ENCODE measurements at regions not wholly inside any gene's neighbourhood (a gene's known extent, or its start where the extent isn't known, plus 50 kb on each side); places are given as distances from the start of the nearest gene placed in this dataset.

DNA sequence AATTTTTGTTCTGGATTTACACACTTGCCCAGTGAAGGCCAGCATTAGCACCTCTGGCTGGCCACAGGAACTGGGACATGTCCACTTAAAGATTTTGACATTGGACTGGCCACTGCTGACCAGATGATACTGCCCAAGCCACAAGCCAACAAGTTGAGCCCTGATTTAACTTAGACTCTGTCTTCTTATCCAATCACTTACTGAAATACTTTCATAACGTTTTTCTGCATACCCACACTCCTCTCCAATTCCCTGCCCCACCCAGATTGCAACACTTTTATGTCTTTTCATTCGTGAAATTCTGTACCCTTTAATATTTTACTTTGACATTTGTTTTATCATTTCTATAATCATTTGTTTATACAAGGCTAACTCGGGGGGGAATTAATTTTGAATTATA lies 170.3 kb upstream of the TAB2 start:
- DNase-seq (ENCODE audit: low spot score): no peak
- in situ Hi-C loops (cut with HindIII; ENCODE audit: low sequenced_read_pairs): no loop called here

GRCh38 chr6:149147938-149148718 lies 169.4 kb upstream of the TAB2 start:
- in situ Hi-C loops (cut with HindIII; ENCODE audit: low sequenced_read_pairs): no loop called here
- DNase-seq (ENCODE audit: low spot score): no peak

- no peak for DNase-seq (ENCODE audit: low spot score)
- in situ Hi-C loops (cut with HindIII; ENCODE audit: low sequenced_read_pairs): no loop called here
Observed at GRCh38 chr6:149149653-149150052, 167.9 kb upstream of the TAB2 start.

DNA sequence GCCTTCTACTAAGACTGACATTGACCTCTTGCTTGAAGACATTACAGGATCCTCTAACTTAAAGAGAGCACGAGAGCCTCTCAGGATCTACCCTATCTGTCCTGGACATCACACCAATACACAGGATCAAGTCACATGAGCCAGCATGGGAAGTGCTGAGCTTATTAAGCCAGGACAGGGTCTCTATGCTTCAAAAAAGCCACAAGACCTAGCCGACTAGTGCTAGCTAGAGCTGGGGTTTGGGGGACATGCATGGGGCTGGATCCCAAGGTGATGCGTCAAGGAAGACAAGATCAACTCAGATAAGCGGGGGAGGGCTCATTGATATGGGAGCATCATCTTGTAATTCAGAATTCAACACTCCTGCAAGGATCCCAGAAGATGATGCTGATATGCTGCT lies 167.2 kb upstream of the TAB2 start:
- DNase-seq (ENCODE audit: low spot score): no peak
- in situ Hi-C loops (cut with HindIII; ENCODE audit: low sequenced_read_pairs): no loop called here

DNA sequence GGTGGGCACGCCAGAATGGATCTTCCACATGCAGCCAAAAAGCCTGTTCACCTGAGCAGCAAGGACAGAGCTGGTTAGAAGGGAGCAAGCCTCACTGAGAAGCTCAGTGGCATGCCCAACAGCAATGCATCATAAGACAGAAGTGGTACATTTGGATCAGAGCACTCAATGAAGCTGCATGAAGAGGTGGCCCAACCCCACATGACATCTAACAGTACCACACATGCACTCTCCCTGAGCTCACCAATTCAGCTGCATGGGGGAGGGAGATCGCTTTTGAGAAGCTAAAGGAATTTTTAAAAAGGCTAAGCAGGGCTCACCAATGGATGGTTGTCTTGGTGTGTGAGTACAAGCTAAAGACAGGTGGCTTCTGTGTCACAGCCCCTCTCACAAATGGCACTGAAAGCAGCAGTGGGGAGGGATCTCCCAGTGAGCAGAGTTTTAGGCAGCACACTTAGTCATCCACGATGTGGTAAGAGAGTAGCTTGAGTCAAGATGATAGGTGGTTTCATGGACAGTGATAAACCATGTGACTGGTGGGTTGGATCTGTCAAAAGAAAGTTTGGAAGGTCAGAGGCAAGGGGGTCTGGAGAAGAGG lies 166.6 kb upstream of the TAB2 start:
- no peak for DNase-seq (ENCODE audit: low spot score)
- in situ Hi-C loops (cut with HindIII; ENCODE audit: low sequenced_read_pairs): no loop called here

DNA sequence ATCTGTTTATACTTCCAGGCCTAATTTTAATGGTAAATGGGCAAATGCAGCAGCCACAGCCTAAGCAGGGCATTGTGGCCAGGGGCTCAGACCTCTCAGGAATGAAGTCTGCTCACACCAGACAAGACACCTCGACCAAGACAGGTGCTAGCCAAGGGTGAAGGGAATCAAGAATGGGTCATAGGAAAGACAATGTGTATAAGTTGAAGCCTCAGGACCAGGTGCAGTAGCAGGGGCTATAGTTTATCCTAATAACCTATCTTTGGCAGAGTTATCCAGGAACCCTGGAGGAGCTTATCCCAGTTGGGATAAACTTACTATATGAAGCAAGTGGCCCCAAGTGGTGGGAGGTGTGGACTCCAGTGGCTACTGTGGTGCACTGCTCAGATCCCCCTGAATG lies 165.0 kb upstream of the TAB2 start:
- no peak for DNase-seq (ENCODE audit: low spot score)
- in situ Hi-C loops (cut with HindIII; ENCODE audit: low sequenced_read_pairs): no loop called here

- in situ Hi-C loops (cut with HindIII; ENCODE audit: low sequenced_read_pairs): no loop called here
- DNase-seq (ENCODE audit: low spot score): no peak
Observed at GRCh38 chr6:149153100-149153499, 164.4 kb upstream of the TAB2 start.

- in situ Hi-C loops (cut with HindIII; ENCODE audit: low sequenced_read_pairs): no loop called here
- no peak for DNase-seq (ENCODE audit: low spot score)
Observed at GRCh38 chr6:149153693-149154092, 163.8 kb upstream of the TAB2 start.

DNA sequence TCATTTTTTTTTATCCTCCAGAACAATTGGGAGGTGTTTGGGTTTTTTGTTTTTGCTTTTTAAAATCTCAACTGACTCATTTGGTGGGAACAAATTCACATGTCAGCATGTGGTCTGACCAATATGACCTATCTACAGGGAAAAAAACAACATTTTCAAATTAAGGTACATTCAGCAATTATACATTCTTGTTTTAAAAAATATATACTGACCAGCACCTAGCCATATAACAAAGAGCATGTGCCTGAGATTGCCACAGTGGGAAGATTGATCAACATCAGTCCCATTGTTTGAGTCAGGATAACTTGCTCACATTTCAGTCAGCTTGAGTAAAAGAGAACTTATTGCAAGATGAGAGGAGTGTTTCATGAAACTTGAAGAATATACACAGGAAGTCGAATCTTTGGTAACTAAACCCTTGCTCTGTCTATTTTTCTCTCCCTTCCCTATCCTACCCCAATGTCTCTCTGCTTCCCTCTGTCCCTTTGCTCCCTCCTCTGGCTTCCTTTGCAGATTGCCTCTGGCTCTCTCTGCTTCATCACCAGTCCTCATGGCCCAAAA lies 163.2 kb upstream of the TAB2 start:
- no peak for DNase-seq (ENCODE audit: low spot score)
- in situ Hi-C loops (cut with HindIII; ENCODE audit: low sequenced_read_pairs): no loop called here

DNA sequence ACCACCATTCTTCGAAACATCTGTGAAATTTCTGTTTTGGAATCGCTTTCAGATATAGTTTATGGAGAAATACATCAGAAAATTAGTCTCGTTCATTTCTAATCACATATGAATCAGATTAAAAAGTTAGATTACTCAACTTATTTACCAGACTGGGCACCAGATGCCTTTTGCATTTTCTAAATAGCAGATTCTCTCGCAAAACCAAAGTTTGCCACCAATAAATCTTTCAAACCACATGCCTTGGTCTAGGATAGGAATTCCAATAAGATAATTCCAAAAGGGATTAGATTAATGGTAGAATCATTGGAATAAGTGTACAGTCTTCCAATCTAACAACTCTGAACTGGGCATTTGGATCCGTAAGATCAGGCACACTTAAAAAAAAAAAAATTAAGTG lies 160.4 kb upstream of the TAB2 start:
- in situ Hi-C loops (cut with HindIII; ENCODE audit: low sequenced_read_pairs): no loop called here
- no peak for DNase-seq (ENCODE audit: low spot score)

- no peak for DNase-seq (ENCODE audit: low spot score)
- in situ Hi-C loops (cut with HindIII; ENCODE audit: low sequenced_read_pairs): no loop called here
Observed at GRCh38 chr6:149158076-149158475, 159.4 kb upstream of the TAB2 start.

GRCh38 chr6:149160943-149161342 lies 156.6 kb upstream of the TAB2 start:
- no peak for DNase-seq (ENCODE audit: low spot score)
- in situ Hi-C loops (cut with HindIII; ENCODE audit: low sequenced_read_pairs): no loop called here

DNA sequence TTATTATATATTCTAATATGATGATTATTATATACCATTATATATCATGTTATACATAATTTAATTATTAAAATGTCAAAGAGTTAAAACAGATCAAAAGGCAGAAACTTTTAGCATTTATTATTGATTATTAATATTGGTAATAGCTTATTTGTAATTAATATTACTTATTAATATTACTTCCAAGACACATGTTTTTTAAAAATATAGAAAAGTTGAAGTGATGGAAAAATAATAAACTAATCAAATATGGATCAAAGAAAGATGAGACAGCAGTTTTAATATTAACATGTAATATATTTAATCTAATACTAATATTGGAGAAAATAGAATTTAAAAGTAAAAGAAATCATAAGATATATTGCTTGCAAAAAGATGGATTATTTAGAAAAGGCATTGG lies 154.6 kb upstream of the TAB2 start:
- DNase-seq (ENCODE audit: low spot score): no peak
- in situ Hi-C loops (cut with HindIII; ENCODE audit: low sequenced_read_pairs): no loop called here

GRCh38 chr6:149164199-149164750 lies 153.2 kb upstream of the TAB2 start:
- in situ Hi-C loops (cut with HindIII; ENCODE audit: low sequenced_read_pairs): no loop called here

GRCh38 chr6:149166336-149166735 lies 151.2 kb upstream of the TAB2 start:
- no peak for DNase-seq (ENCODE audit: low spot score)
- in situ Hi-C loops (cut with HindIII; ENCODE audit: low sequenced_read_pairs): no loop called here

More at GRCh38 chr6:149164199-149164750, 153.2 kb upstream of the TAB2 start:
- no peak for DNase-seq (ENCODE audit: low spot score)

GRCh38 chr6:149166747-149167146 lies 150.8 kb upstream of the TAB2 start:
- in situ Hi-C loops (cut with HindIII; ENCODE audit: low sequenced_read_pairs): no loop called here
- no peak for DNase-seq (ENCODE audit: low spot score)

DNA sequence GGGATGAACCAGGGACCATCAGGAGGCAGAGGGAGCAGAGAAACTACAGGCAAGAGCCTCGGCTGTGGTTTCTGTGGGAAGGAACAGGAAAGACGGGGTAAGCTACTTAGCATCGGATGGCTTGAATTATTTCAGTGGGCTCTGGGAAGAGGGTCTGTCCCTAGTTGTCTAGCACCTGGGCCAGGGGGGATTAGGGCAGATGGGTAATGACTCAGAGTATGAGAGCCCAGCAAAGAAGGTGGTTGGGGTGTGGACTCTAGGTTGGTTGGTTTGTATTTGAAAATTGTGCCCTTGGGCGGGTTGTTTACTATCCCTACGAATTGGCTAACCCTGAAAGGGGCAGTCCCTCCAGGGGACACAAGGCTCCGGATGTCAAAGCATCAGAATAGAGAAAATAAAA lies 148.5 kb upstream of the TAB2 start:
- in situ Hi-C loops (cut with HindIII; ENCODE audit: low sequenced_read_pairs): no loop called here
- no peak for DNase-seq (ENCODE audit: low spot score)

DNA sequence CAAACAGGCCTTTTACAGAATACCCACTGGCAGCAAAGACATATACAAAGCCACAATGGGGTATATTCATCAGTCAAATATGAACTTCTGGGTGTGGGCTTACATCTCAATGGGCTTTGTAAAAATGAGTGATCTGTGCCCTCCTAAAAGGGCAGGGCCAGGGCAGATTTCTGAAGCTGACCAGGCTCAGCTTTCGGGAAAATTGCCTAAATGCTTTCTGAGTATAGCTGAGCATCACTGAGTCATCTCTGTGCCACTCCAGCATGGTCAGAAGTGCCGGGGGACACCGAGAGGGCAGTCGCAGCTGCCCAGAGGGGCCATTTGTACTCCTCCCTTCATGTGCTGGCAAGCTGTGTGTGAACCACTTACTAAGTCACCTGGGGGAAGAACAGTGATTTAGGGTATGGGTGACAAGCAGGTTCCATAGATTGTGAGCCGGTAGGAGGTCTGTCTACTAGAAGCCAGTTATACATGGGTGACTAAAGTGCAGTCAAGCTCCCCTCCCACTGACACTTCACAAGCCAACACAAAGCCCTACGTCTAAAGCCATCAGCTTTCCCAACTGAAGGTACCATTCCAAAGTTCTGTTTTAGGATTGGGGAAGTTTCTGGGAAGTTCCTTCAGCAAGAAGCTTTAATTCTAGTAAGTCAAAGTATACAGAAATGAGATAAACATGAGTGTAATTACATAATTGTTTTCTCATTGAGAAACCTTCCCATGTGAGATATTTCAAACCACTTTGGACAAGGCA lies 147.6 kb upstream of the TAB2 start:
- in situ Hi-C loops (cut with HindIII; ENCODE audit: low sequenced_read_pairs): no loop called here

GRCh38 chr6:149170564-149171452 lies 146.7 kb upstream of the TAB2 start:
- in situ Hi-C loops (cut with HindIII; ENCODE audit: low sequenced_read_pairs): no loop called here
- DNase-seq (ENCODE audit: low spot score): no peak

More for the DNA sequence above, 147.6 kb upstream of the TAB2 start:
- DNase-seq (ENCODE audit: low spot score): no peak

Measured in G401 (cell line).